ENCODE measurements at regions not wholly inside any gene's neighbourhood (a gene's known extent, or its start where the extent isn't known, plus 50 kb on each side); places are given as distances from the start of the nearest gene placed in this dataset.

- TF ChIP-seq GATAD1 (CRISPR knock-in tag; IDR thresholded peaks at IDR 0.05), result peak; percentile 27
- TF ChIP-seq ZNF274 (CRISPR knock-in tag; IDR thresholded peaks at IDR 0.05), result no peak
- no peak for TF ChIP-seq ZNF451 (CRISPR knock-in tag; IDR thresholded peaks at IDR 0.05)
- peak; percentile 70 for TF ChIP-seq ZBTB43 (CRISPR knock-in tag; conservative IDR thresholded peaks at IDR 0.05)
- TF ChIP-seq ZBTB44 (CRISPR knock-in tag; IDR thresholded peaks at IDR 0.05), result no peak
- TF ChIP-seq CSRNP1 (CRISPR knock-in tag; IDR thresholded peaks at IDR 0.05), result no peak
- TF ChIP-seq ZNF101 (CRISPR knock-in tag; IDR thresholded peaks at IDR 0.05; ENCODE audit: borderline replicate concordance, low read depth), result no peak
- TF ChIP-seq THAP9 (CRISPR knock-in tag; IDR thresholded peaks at IDR 0.05; ENCODE audit: borderline replicate concordance), result 0 out of 2 replicates have a peak, but pooled peaks have one; percentile 21
- peak; percentile 98 for TF ChIP-seq ZNF12 (CRISPR knock-in tag; IDR thresholded peaks at IDR 0.05)
- TF ChIP-seq SKI (IDR thresholded peaks at IDR 0.05; ENCODE audit: partially characterized antibody), result no peak
- TF ChIP-seq HMGA1 (CRISPR knock-in tag; conservative IDR thresholded peaks at IDR 0.05), result no peak
- no peak for TF ChIP-seq POLR2A (IDR thresholded peaks at IDR 0.05; ENCODE audit: insufficient read depth in 1 of 2, low read depth in 2 of 2, low read length in 2 of 2)
- TF ChIP-seq ZNF530 (CRISPR knock-in tag; IDR thresholded peaks at IDR 0.05; ENCODE audit: low read depth), result no peak
- TF ChIP-seq ATF2 (CRISPR knock-in tag; IDR thresholded peaks at IDR 0.05), result peak; percentile 67; the same call in 1 of the 2 replicates
- TF ChIP-seq ZSCAN29 (CRISPR knock-in tag; conservative IDR thresholded peaks at IDR 0.05), result peak; percentile 74; the same call in 1 of the 2 replicates
- TF ChIP-seq JUND (CRISPR knock-in tag; IDR thresholded peaks at IDR 0.05), result no peak
- TF ChIP-seq ZNF782 (CRISPR knock-in tag; IDR thresholded peaks at IDR 0.05; ENCODE audit: borderline replicate concordance), result 0 out of 2 replicates have a peak, but pooled peaks have one; percentile 47
- no peak for TF ChIP-seq ONECUT2 (CRISPR knock-in tag; IDR thresholded peaks at IDR 0.05)
- TF ChIP-seq DBP (CRISPR knock-in tag; IDR thresholded peaks at IDR 0.05; ENCODE audit: not compliant biosample characterization), result no peak
Measured at GRCh38 chr2:38496927-38497669, 105.6 kb downstream of the HNRNPLL start (continued).
